BJ (cell line): ENCODE measurements at regions not wholly inside any gene's neighbourhood (a gene's known extent, or its start where the extent isn't known, plus 50 kb on each side); places are given as distances from the start of the nearest gene placed in this dataset.

ENCODE experiments used
- CTCF ChIA-PET: fragments of 350-600 bp; formaldehyde crosslinking; extraction: SDS; loops from one replicate; lab custom pipeline; 2021; ENCODE audit warnings: antibody characterized with exemption, inconsistent platforms; lab: Yijun Ruan, JAX
- POLR2A ChIA-PET: fragments of 300-600 bp; sonication (Branson Sonifier 250); formaldehyde crosslinking; extraction: SDS; loops from one replicate; lab custom pipeline; 2021; ENCODE audit warnings: antibody characterized with exemption; lab: Charles Lee
- DNase-seq: peaks from one replicate; pipeline ENCODE4 v3.0.0-alpha.2; 2011; ENCODE audit warnings: low read depth
- H3K27me3 ChIP-seq: 2 replicates; pipeline ENCODE4 v1.6.0; 2011; ENCODE audit warnings: low read length; ENCODE audit not compliant: control insufficient read depth, insufficient read depth
- H3K36me3 ChIP-seq: 2 replicates; pipeline ENCODE4 v1.5.1; 2011; ENCODE audit warnings: low read length; ENCODE audit not compliant: control insufficient read depth, insufficient read depth
- H3K4me3 ChIP-seq: 2 replicates; pipeline ENCODE4 v1.5.1; 2011; ENCODE audit warnings: low read depth, mild to moderate bottlenecking, control low read depth, low read length
- TF ChIP-seq, protein P1 (sequence below): IDR thresholded peaks from 2 replicates; pipeline ENCODE4 v1.5.1; 2011; ENCODE audit warnings: low read depth, mild to moderate bottlenecking, control low read depth, inconsistent platforms, low read length, moderate library complexity; ENCODE audit not compliant: insufficient read depth

DNA sequence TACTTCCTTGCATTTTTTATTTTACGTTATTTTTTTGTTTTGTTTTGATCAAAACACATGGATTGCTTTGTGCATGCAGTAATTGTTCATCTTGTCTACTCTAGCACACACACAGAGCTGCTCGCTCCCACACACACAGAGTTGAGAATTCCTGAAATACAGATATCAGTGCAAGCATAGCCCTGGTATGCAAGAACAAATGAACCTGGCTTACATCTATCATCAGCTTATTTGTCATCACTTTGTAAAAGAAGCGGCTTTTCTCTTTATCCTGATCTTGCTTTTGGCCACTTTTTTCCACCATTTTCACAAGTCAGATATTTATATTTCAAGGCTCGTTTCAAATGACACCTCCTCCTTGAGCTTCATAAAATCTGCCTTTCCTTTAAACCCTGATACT is 1435.7 kb downstream of the MAT2B start:
- no peak overlapping the region for H3K4me3 ChIP-seq
- H3K36me3 ChIP-seq, result no peaks in the 10 kb centered on the region
- TF ChIP-seq, protein P1, sequence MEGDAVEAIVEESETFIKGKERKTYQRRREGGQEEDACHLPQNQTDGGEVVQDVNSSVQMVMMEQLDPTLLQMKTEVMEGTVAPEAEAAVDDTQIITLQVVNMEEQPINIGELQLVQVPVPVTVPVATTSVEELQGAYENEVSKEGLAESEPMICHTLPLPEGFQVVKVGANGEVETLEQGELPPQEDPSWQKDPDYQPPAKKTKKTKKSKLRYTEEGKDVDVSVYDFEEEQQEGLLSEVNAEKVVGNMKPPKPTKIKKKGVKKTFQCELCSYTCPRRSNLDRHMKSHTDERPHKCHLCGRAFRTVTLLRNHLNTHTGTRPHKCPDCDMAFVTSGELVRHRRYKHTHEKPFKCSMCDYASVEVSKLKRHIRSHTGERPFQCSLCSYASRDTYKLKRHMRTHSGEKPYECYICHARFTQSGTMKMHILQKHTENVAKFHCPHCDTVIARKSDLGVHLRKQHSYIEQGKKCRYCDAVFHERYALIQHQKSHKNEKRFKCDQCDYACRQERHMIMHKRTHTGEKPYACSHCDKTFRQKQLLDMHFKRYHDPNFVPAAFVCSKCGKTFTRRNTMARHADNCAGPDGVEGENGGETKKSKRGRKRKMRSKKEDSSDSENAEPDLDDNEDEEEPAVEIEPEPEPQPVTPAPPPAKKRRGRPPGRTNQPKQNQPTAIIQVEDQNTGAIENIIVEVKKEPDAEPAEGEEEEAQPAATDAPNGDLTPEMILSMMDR, result no peak
- H3K27me3 ChIP-seq, result no peaks in the 10 kb centered on the region
- ChIA-PET CTCF (no interaction called here), POLR2A (no interaction called here)
- DNase-seq, result no peak

DNA sequence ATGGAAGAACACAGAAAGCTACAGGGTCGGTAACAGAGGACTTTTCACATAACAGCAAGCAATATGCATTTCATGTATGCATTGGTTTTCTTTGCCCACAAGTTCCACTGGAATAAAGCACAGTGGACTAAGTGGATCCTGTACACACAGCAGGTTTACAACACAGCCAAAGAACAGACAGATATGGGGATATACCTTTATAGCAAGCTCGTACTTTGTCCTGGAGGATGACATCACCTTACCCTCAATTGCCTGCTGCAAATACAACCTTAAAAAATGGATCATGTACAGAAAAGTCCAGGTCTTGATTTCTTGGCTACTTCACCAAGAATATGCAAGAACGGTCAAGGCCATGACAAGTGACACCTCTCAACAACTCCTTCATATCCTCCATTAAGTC is 1445.5 kb downstream of the MAT2B start:
- no peak for DNase-seq
- POLR2A ChIA-PET, result no interaction called here
- no peaks in the 10 kb centered on the region for H3K36me3 ChIP-seq
- TF ChIP-seq, protein P1, result no peak
- H3K4me3 ChIP-seq, result no peak overlapping the region
- CTCF ChIA-PET, result no interaction called here
- no peaks in the 10 kb centered on the region for H3K27me3 ChIP-seq

DNA sequence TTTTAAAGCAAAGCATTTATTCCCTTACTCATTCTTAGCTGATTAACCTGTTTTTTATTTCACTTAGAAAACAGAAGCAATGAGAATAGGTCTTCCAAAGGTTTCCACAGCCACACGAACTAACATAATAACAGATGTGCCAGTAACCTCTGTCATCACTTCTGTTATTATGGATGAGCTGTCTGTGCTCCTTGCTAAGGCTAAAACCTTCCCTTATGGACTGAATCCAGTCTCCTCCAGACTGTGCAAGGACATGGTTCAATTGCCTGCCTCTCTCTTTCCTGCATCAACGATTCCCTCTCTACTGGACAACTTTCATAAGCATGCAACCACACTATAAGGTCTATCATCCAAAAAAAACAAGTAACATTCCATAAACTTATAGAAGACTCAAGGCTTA is 1446.2 kb downstream of the MAT2B start:
- Histone ChIP-seq H3K36me3 (no peaks in the 10 kb centered on the region), H3K4me3 (no peak overlapping the region), H3K27me3 (no peaks in the 10 kb centered on the region)
- ChIA-PET CTCF (no interaction called here), POLR2A (no interaction called here)
- TF ChIP-seq, protein P1, result no peak
- no peak for DNase-seq

DNA sequence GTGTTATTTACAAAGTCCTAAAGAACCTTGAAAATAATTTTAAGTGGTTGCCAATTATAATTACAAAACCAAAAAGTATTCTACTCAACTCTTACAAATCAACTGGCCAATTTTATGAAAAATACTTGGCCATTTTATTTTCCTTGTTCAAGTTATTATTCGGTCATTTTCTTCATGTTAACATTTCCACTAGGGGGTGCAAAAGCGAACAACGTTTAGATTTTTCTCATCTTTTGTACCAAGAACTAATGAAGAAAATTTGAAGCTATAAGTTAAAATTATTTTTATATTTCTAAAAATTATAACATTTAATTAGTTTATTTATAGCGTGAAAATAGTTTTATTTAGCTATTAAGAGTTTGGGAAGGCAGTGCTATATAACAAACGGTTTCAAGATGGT is 1453.3 kb downstream of the MAT2B start:
- H3K4me3 ChIP-seq, result no peak overlapping the region
- H3K27me3 ChIP-seq, result no peaks in the 10 kb centered on the region
- TF ChIP-seq, protein P1, result no peak
- ChIA-PET CTCF (interaction anchor here (1.0 kb wide), 1 partner anchor 10 kb away, joined by 3 read pairs; no protein-coding TSS in a partner anchor), POLR2A (no interaction called here)
- DNase-seq, result no peak
- no peaks in the 10 kb centered on the region for H3K36me3 ChIP-seq

DNA sequence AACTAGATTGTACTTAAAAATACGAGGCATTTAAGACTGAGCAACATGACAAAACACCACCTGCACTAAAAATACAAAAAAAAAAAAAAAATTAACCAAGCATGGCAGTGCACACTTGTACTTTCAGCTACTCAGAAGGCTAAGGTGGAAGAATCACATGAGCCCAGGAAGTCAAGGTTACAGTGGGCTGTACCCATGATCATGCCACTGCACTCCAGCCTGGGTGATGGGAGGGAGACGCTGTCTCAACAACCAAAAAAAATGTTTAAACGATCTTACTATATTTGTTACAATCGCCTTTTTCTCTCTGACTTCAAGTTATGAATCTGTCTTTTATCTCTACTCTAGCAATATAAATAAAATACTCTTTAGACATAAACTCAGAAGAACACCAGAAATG is 1454.3 kb downstream of the MAT2B start:
- DNase-seq, result no peak
- TF ChIP-seq, protein P1, result no peak
- ChIA-PET POLR2A (no interaction called here), CTCF (no interaction called here)
- Histone ChIP-seq H3K36me3 (no peaks in the 10 kb centered on the region), H3K27me3 (no peaks in the 10 kb centered on the region), H3K4me3 (no peak overlapping the region)
